ENCODE measurements at regions not wholly inside any gene's neighbourhood (a gene's known extent, or its start where the extent isn't known, plus 50 kb on each side); places are given as distances from the start of the nearest gene placed in this dataset.

DNA sequence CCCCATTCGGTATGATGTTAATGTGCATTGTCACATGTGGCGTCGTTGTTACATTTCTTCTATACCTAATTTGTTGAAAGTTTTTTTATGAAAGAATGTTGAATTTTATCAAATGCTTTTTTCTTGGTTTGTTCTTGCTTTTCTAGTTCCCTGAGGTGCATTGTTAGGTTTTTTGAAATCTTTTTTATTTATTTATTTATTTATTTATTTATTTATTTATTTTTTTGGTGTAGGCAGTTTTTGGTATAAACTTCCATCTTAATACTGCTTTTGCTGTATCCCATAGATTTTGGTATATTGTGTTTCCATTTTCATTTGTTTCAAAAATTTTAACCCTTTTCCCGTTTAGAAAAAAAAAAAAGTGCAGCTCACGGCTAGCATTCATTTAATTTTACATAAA is 121.1 kb upstream of the HMGA2 start:
- Histone ChIP-seq H3K36me3 (no peaks in the 10 kb centered on the region), H3K27me3 (no peaks in the 10 kb centered on the region), H3K27ac (no peak overlapping the region), H3K4me3 (no peak overlapping the region), H3K9me3 (peaks cover 0 to 11% (median 2%) of the 10 kb centered on the region in 4 donors), H3K4me1 (no peaks in the 10 kb centered on the region)
- intact Hi-C loops (cut with DNase I): no loop called here
- TF ChIP-seq, protein P1, sequence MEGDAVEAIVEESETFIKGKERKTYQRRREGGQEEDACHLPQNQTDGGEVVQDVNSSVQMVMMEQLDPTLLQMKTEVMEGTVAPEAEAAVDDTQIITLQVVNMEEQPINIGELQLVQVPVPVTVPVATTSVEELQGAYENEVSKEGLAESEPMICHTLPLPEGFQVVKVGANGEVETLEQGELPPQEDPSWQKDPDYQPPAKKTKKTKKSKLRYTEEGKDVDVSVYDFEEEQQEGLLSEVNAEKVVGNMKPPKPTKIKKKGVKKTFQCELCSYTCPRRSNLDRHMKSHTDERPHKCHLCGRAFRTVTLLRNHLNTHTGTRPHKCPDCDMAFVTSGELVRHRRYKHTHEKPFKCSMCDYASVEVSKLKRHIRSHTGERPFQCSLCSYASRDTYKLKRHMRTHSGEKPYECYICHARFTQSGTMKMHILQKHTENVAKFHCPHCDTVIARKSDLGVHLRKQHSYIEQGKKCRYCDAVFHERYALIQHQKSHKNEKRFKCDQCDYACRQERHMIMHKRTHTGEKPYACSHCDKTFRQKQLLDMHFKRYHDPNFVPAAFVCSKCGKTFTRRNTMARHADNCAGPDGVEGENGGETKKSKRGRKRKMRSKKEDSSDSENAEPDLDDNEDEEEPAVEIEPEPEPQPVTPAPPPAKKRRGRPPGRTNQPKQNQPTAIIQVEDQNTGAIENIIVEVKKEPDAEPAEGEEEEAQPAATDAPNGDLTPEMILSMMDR (IDR thresholded peaks at IDR 0.05): no peak
- TF ChIP-seq EP300 (IDR thresholded peaks at IDR 0.05): no peak
- no peak for TF ChIP-seq POLR2AphosphoS5 (IDR thresholded peaks at IDR 0.05)
- TF ChIP-seq POLR2A (IDR thresholded peaks at IDR 0.05): no peak
- DNase-seq: no peak
- WGBS, 2 donors: 95 to 97% methylated on average over 5 of the region's 5 CpGs

DNA sequence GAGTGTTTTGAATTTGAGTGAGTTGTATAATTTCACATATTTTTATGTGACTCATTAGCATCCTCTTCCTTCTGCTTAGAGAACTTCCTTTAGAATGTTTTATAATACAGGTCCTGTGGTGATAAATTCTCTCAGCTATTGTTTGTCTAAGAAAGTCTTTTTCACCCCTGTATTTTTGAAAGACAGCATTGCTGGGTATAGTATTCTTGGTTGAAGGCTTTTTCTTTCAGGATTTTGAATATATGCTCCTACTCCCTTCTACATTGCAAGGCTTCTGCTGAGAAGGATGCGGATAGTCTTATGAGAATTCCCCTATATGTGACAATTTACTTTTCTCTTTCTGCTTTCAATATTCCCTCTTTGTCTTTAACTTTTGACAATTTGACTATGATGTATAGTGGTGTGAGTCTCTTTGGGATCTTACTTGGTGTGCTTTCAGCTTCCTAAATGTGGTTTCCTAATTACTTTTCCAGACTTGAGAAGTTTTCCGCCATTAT is 118.9 kb upstream of the HMGA2 start:
- TF ChIP-seq POLR2AphosphoS5 (IDR thresholded peaks at IDR 0.05): no peak
- no peak for TF ChIP-seq POLR2A (IDR thresholded peaks at IDR 0.05)
- no peak overlapping the region for H3K4me3 ChIP-seq
- peaks cover 0 to 11% (median 2%) of the 10 kb centered on the region in 4 donors for H3K9me3 ChIP-seq
- no peaks in the 10 kb centered on the region for H3K27me3 ChIP-seq
- no peaks in the 10 kb centered on the region for H3K4me1 ChIP-seq
- H3K36me3 ChIP-seq: no peaks in the 10 kb centered on the region
- DNase-seq: no peak
- WGBS, 2 donors: 98% methylated on average over 2 of the region's 2 CpGs
- no peak overlapping the region for H3K27ac ChIP-seq
- intact Hi-C loops (cut with DNase I): no loop called here

DNA sequence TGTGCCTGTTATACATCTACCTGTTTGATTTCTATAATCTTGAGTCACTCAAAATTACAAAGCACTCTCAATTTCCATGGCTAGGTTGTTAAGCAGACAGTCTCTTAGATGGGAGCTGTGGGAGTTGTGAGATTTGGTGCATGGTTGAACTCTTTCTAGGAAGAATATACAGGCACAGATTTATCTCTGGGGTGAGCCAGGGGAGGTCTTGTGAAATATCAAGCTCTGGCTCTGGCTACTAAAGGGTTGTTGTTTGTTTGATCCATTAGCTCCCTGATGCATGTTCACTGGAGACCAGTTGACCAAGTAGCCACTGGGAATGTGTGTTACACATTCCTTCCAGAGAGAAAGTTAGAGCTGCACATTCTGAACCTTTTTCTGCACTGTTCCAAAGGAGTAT is 117.2 kb upstream of the HMGA2 start:
- intact Hi-C loops (cut with DNase I): no loop called here
- no peak overlapping the region for H3K27ac ChIP-seq
- H3K27me3 ChIP-seq: no peaks in the 10 kb centered on the region
- peaks cover 0 to 11% (median 2%) of the 10 kb centered on the region in 4 donors for H3K9me3 ChIP-seq
- no peak overlapping the region for H3K4me3 ChIP-seq
- H3K36me3 ChIP-seq: no peaks in the 10 kb centered on the region
- TF ChIP-seq, protein P1 (IDR thresholded peaks at IDR 0.05): no peak
- TF ChIP-seq POLR2A (IDR thresholded peaks at IDR 0.05) (no peak), EP300 (IDR thresholded peaks at IDR 0.05) (no peak), POLR2AphosphoS5 (IDR thresholded peaks at IDR 0.05) (no peak)
- H3K4me1 ChIP-seq: no peaks in the 10 kb centered on the region
- no peak for DNase-seq

DNA sequence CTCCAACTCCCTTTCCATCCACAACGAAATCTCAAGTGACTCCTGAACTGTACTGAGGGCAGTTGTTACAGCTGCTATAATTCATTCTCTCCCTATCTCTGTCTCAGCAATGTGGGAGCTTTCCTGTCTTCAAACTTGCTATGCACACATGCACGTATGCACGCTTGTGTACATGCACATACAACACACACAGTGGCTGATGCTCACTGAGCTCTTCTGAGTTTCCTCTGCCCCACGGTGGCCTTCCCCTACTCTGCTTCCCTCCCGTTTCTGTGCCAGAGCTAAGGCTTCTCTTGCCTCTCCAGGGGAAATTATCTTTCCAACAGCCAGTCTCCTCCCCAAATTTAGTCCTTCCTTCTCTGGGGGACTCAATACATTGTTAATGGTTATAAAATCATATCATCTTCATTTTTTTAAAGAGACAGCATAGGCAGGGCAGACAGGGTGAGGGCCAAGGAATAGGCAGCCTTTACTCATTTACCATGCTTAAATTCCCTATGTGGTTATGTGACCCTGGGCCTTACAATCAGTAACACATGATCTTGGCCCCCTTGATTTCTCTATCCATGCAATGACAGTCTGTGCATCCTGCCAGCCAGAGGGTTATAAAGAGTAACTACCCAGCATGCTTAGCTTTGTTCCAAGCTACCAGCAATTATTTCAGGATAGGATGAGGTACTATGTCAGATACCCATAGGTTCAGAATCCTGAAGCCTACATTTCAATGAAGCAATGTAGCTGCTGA is 111.9 kb upstream of the HMGA2 start:
- no peaks in the 10 kb centered on the region for H3K27me3 ChIP-seq
- no peak overlapping the region for H3K4me3 ChIP-seq
- WGBS, 2 donors: 81 to 85% methylated on average over 5 of the region's 5 CpGs
- no peaks in the 10 kb centered on the region for H3K36me3 ChIP-seq
- H3K27ac ChIP-seq: no peak overlapping the region
- DNase-seq: no peak
- H3K4me1 ChIP-seq: no peaks in the 10 kb centered on the region
- TF ChIP-seq, protein P1 (IDR thresholded peaks at IDR 0.05): no peak
- TF ChIP-seq EP300 (IDR thresholded peaks at IDR 0.05) (no peak), POLR2A (IDR thresholded peaks at IDR 0.05) (no peak), POLR2AphosphoS5 (IDR thresholded peaks at IDR 0.05) (no peak)
- intact Hi-C loops (cut with DNase I): no loop called here
- no peaks in the 10 kb centered on the region for H3K9me3 ChIP-seq

DNA sequence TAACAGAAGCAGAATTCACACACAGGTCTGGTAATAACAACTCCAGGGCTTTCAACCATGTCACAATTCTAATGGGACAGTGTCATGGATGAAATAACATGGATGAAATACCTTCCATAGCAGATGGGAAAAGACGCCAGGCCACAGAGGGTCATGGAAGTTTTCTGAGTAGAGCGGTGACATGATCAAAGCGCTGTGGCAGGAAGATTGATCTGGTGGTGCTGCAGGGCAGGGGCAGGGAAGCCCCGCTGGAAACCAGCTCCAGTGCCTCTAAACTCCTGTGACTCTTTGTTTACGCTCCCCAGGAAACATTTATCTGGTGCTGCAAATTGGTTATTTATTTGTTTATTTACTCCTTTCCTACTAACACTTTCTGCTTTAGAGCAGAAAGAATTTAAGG is 108.3 kb upstream of the HMGA2 start:
- Histone ChIP-seq H3K27ac (no peak overlapping the region), H3K27me3 (peaks cover 0 to 5% (median 0%) of the 10 kb centered on the region in 3 donors), H3K4me3 (no peak overlapping the region), H3K36me3 (no peaks in the 10 kb centered on the region), H3K9me3 (peaks cover 0 to 3% (median 0%) of the 10 kb centered on the region in 4 donors), H3K4me1 (no peaks in the 10 kb centered on the region)
- DNase-seq: no peak
- WGBS, 2 donors: 83 to 95% methylated on average over 5 of the region's 5 CpGs
- TF ChIP-seq, protein P1 (IDR thresholded peaks at IDR 0.05): no peak
- TF ChIP-seq POLR2AphosphoS5 (IDR thresholded peaks at IDR 0.05) (no peak), POLR2A (IDR thresholded peaks at IDR 0.05) (no peak), EP300 (IDR thresholded peaks at IDR 0.05) (no peak)
- intact Hi-C loops (cut with DNase I): no loop called here

Data from sigmoid colon (tissue), 6 donors.